Fibroblast of upper back skin (primary cell): ENCODE measurements at regions not wholly inside any gene's neighbourhood (a gene's known extent, or its start where the extent isn't known, plus 50 kb on each side); places are given as distances from the start of the nearest gene placed in this dataset.

Experiments
- DNase-seq: peaks from one replicate; pipeline ENCODE4 v3.0.0-alpha.2; 2013

GRCh38 chr3:82938821-82939328 is 1177.4 kb upstream of the GBE1 start:
- no peak for DNase-seq

DNA sequence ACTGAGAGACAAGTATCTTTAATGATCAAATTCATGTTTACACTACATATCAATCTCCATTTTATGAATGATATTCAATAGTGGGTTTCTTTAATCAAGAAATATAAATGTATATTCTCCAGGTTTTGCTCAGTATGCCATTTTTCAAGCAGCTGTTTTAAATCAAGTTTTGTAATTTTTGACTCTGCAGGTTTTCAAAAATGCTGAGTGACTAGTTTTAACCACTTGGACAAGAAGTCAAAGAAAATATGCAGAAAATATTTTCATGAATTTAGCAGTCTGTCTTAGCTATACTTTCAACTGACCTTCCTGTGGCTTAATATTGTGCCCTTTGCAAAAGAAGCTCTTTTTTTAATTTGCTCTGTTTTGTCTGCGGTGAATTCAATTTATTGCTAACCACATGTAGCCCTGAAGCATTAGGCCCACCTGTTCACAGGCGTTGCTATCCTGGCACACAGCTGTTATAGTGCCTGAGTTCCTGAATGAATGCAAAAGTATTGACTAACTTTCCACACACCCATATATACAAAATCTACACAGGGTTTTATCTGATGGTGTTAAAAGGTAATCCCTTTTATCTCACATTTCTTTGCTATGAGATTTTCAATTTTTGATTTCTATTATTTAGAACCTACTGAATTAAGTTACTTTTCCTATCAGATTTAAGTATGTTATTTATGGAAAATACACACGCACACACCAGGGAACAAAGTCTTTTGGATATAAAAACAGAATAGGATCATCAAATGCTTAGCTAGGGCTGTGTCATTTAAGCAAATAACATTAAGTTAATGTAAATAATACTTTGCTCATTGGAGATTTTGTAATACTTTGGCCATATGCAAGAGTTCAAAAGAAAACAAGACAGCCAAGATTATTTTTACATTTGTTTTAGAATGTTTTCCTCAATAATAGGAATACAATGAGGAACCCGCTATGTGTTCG is 1166.1 kb upstream of the GBE1 start:
- no peak for DNase-seq

DNA sequence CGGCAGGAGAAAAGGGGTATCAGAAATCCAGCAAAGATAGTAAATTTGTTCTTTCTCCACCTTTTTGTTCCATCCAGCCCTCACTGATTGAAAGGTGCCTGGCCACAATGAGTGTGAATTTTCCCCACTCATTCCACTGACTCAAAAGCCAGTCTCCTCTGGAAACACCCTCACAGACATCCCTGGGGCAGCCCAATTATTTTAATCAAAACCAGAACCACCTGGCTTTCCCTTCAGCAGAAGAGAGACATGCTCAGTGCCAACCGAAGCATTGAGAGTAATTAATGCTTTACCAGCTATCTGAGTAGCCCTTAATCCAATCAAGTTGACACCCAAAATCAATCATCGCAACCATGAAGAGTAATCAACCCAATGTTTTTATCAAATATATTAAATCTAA is 1129.6 kb upstream of the GBE1 start:
- DNase-seq, result no peak

- DNase-seq, result no peak
These were observed 1121.6 kb upstream of the GBE1 start for GRCh38 chr3:82883072-82883471.

DNA sequence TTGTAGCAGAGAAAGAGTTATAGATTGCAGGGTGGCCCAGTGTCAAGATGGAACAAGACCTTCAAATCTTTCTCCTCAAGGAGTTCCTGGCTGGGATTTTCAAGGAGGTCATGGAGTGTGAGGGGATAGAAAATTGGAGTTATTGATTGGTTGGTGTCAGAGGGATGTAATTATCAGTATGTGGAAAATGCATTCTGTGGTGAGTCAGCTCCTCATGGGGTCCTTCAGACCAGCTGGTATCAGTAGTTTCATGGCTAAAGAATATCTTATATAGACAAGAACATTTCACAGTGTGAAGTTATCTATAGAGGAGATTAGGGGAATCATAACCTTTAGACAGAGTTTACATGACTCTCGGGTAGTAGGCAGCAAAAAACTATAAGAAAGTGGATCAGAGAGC is 1114.0 kb upstream of the GBE1 start:
- DNase-seq, result peak; percentile 12

- DNase-seq, result no peak
These were observed 1078.4 kb upstream of the GBE1 start for GRCh38 chr3:82839871-82840270.

DNA sequence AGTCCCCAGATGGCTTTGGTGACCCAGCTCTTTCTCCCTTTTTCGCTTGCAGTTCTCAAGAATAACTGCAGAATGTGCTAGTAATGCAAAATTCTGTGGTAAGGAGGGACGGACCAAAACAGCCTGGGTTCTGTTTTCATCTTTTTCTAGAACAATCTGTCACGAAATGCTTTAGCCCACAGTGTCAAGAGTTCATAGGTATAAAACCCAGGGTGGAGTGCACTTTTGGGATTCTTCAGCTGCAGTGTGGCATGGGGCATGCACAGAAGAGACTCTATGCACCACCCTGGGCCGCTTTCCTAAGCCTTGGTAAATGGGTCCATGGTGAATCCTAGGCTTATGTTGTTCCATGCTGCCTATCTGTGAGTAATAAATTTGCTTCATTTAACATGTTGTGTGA is 1072.7 kb upstream of the GBE1 start:
- DNase-seq, result no peak

DNA sequence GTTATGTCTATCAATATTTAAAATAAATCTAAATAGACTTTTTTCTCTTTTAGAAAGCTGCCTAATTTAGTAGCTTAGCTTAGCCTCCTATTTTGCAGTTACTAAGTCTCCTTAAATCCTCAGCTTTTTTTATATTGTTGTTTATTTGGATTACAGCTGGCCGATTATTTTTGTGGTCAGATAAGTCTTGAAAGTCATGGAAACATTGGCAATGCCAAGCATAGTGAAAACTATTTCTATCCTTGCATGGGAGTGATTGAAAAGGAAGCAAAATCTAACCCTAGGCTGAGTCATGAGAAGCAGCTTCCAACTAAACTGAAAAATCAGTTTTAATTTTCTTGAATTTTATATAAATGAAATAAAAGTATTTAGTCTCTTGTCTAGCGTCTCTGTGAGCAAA is 1063.0 kb upstream of the GBE1 start:
- no peak for DNase-seq

- DNase-seq, result no peak
These were observed 1054.6 kb upstream of the GBE1 start for GRCh38 chr3:82816086-82816485.

GRCh38 chr3:82815417-82816058 is 1054.1 kb upstream of the GBE1 start:
- DNase-seq, result no peak

DNA sequence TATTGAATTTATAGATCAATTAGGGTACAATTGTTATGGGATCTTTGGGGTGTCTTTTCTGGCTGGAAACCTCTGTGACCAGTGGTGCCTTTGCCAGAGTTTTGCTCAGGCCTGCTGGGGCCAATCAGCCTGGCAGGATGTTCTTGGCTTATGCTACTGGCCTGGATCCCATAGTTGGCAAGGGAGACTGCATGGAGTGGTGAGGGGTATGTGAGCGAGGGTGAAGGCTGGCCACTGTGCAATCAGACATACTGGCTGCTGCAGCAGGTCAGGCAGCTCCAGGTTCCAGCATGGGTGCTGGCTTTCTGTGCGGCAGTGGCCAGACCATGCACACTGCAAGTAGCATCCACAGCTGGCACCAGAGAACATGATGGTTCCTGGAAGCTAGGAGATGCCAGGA is 1053.2 kb upstream of the GBE1 start:
- DNase-seq, result no peak

DNA sequence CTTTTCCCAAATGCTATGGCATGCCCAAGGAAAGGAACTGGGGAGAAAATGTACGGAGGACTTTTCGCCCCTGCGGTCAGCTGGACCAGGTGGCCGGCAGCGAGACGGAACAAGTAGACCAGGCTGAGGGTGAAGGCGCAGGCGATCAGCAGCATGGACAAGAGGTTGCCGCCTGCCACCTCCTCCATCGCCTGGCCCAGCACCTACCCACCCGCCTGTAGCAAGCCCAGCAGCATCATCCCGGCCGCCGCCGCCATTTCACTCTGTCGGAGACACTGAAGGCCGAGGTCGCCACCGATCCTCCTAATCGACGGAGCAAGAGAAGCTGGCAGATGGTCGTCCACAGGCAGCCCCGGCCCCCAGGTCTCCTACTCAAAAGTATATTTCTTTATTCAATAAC is 1046.3 kb upstream of the GBE1 start:
- DNase-seq, result no peak

DNA sequence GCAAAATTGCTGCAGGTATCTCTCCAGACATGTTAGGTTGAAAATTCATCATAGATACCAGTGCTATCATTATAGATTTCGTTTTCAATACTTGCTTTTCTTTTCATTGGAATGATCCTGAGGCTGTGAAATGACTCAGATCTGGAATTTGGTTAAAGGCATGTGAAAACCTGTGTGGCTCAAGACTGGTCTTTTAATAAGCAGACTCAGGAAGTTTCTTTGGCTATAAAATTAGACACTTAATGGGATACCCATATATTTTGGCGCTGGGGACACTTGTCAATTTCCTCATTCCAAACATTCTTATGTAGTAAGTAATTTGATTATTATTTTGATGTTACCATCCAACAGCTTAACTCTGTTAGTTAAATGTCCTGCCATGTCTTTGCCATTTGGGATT is 1041.1 kb upstream of the GBE1 start:
- DNase-seq, result no peak

DNA sequence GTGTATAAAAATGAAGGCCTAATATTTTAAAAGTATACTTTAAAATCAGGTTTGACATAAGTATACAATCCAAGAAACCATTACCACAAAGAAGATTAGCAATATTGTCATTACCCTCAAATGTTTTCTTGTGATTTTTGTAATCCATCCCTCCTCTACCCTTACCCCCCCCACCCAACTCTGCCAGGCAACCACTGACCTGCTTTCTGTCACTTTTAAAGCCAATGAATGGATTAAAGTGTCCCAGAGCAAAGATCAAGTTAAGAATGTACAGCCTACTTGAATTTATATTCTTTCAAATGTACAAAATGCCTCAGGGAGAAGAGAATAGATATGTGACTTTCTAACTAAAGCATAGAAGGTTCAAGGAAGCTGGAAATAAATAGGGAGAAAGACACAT is 1038.8 kb upstream of the GBE1 start:
- no peak for DNase-seq

- no peak for DNase-seq
These were observed 1035.3 kb upstream of the GBE1 start for GRCh38 chr3:82796765-82797164.

DNA sequence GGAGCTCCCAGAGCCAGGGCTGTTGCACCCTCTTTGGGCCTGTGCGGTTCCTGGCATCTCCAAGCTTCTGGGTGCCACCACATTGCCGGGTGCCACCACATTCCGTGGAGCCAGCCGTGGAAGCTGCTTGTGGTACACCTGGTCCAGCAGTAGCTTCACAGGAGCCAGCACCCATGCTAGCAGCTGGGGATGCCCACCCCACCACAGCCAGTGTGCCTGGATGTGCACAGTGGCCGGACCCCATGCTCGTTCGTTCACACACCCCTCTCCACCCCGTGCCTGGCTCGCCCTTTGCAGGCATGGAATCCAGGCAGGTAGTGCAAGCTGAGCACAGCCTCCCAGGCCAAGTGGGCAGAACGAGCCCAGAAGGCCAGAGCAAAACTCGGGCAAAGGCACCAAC is 1029.8 kb upstream of the GBE1 start:
- no peak for DNase-seq

GRCh38 chr3:82790307-82791097 is 1029.1 kb upstream of the GBE1 start:
- DNase-seq, result no peak

- DNase-seq, result no peak
These were observed 1021.7 kb upstream of the GBE1 start for GRCh38 chr3:82783194-82783593.

DNA sequence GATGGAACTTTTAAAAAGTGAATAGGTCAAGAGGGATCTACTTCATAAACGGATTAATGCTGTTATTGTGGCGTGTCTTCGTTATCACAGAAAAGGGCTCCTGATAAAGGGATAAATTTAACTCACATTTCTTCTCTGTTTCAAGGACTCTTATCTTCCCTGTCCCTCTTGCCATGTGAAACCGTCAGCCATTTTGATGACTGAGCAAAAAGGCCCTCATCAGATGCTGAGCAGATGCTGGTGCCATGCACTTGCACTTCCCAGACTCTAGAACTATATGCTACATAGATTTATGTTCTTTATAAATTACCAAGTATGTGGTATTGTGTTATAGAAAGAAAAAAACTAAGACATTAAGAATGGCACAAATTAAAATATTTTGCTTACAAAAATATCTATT is 1011.8 kb upstream of the GBE1 start:
- DNase-seq, result no peak

DNA sequence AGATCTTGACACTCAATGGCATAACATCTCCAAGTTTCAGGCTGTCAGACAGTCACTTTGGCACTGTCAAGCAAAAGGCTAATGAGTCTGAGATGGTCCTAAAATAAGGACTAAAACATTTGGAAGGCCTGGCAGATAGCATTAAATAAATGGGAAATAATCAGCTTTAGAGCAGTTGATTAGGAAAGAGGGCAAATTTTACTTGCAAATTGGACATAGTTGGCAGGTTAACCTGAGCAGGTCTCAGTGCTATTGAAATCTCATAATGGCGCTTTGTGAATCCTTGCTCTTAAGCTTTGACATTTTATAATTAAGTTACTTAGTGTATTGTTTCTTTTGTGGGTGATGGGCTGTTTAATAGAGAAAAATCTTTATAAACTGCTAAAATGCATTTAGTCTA is 1003.1 kb upstream of the GBE1 start:
- DNase-seq, result no peak

GRCh38 chr3:82761858-82762257 is 1000.4 kb upstream of the GBE1 start:
- DNase-seq, result no peak

- no peak for DNase-seq
These were observed 984.1 kb upstream of the GBE1 start for GRCh38 chr3:82745544-82745943.

- DNase-seq, result no peak
These were observed 981.8 kb upstream of the GBE1 start for GRCh38 chr3:82743196-82743595.

- no peak for DNase-seq
These were observed 979.9 kb upstream of the GBE1 start for GRCh38 chr3:82741346-82741745.
